GM12874 (cell line): ENCODE measurements at regions not wholly inside any gene's neighbourhood (a gene's known extent, or its start where the extent isn't known, plus 50 kb on each side); places are given as distances from the start of the nearest gene placed in this dataset.

Experiments used
- TF ChIP-seq, protein P1 (sequence below): IDR thresholded peaks from 2 replicates; pipeline ENCODE4 v1.5.1; 2011; ENCODE audit warnings: low read depth, mild to moderate bottlenecking, control low read depth, low read length, moderate library complexity; ENCODE audit not compliant: insufficient read depth

DNA sequence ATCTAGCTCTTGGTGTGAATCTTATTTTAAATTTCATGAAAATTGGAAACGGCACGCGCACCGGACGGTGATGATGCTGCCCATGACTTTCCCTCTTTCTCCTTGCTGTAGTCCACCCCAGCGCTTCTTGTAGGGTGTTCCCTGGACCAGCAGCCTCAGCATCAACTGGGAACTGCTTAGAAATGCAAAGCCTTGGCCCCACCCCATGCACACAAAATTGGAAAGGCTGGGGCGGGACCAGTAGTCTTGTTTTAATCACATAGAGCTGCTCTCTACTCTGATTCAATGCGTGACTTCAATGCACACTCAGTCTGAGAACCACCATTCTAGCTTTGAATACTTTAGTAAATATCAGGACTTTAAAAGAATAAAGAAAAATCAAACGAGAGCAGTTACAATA, 427.1 kb downstream of the EFNB2 start:
- TF ChIP-seq, protein P1, sequence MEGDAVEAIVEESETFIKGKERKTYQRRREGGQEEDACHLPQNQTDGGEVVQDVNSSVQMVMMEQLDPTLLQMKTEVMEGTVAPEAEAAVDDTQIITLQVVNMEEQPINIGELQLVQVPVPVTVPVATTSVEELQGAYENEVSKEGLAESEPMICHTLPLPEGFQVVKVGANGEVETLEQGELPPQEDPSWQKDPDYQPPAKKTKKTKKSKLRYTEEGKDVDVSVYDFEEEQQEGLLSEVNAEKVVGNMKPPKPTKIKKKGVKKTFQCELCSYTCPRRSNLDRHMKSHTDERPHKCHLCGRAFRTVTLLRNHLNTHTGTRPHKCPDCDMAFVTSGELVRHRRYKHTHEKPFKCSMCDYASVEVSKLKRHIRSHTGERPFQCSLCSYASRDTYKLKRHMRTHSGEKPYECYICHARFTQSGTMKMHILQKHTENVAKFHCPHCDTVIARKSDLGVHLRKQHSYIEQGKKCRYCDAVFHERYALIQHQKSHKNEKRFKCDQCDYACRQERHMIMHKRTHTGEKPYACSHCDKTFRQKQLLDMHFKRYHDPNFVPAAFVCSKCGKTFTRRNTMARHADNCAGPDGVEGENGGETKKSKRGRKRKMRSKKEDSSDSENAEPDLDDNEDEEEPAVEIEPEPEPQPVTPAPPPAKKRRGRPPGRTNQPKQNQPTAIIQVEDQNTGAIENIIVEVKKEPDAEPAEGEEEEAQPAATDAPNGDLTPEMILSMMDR, result no peak

- TF ChIP-seq, protein P1, result no peak
Measured at GRCh38 chr13:106107061-106107460, 428.4 kb downstream of the EFNB2 start.

DNA sequence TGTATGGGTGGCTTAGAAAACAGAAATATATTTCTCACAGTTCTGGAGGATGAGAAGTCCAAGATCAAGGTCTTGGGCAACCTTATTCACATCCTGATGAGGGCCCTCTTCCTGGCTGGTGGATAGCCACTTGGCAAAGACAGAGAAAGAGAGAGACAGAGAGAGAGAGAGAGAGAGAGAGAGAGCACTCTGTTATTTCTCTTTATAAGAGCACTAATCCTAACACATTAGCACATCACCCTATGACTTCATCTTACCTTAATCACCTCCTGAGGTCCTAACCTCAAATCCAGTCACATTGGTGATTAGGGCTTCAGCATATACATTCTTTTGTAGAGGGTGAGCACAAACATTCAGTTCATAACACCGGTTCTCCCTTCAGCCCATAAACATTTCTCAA, 430.3 kb downstream of the EFNB2 start:
- TF ChIP-seq, protein P1, result no peak

- TF ChIP-seq, protein P1, result no peak
Measured at GRCh38 chr13:106104281-106104901, 431.1 kb downstream of the EFNB2 start.

DNA sequence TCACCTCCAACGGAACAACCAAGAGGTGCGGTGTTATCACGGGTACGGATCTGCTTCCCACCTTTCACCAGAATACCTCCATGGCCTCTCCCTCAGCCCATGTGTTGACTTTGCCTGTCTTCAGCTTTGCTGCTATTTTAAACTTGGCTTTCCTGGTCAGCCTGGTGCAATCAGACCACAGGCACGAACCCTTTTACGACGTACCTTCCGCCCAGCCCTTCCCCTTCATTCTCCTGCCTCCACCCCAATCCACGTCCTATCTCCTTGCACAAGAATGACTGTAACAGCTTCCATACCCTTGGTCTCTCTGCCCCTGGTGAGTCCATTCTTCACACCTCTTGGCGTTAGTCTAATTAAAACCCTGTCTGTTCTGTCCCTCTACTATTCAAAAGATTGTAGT, 431.7 kb downstream of the EFNB2 start:
- TF ChIP-seq, protein P1, result no peak

DNA sequence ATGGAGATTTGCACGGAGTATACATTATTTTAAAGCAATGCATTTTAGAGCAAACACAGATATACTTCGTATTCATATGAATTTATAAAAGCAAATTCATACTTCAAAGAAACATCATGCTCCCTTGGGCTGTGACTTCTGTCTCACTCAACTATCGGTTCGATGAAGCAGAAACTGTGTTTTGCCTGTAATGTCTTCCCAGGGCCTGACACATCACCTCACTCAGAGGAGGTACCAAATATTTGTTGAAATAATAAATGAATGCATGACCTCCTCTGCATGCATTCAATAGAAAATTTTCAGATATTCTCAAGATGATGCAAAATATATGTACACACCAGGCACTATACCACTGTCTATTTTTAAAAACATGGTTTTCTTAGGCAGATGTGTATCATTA, 432.7 kb downstream of the EFNB2 start:
- TF ChIP-seq, protein P1, result no peak

DNA sequence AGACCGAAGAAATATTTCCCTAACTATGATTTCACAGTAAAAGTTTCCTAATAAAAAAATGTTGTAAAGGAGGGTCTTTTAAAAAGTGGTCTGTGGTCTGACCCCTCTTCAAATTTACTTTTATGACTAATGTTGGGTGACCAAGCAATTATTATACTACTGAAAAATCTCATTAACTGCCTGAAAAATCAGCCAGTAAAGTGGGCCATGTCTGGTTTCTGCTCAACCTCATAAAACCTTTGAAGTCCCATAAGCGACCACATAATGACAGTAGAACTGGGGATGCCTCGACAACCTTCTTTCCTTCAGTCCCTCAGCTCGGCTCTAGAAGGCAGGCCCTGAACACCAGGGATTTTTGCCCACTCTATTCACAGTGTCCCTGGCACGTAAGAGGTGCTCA, 434.3 kb downstream of the EFNB2 start:
- TF ChIP-seq, protein P1, result no peak
